ENCODE measurements at regions not wholly inside any gene's neighbourhood (a gene's known extent, or its start where the extent isn't known, plus 50 kb on each side); places are given as distances from the start of the nearest gene placed in this dataset.
A peak's percentile ranks its signal among the peaks of the same experiment; 100 is the strongest.
"Not testable (repeated sequence)": the region's sequence is repeated elsewhere in the genome, so short reads cannot be mapped to it uniquely, and the experiment has no call there.

- Mint-ChIP-seq H3K36me3 (ENCODE audit: insufficient read depth in 1 of 3, low read depth in 3 of 3) (peaks cover 2 to 18% (median 13%) of the 10 kb centered on the region in 3 experiments; a peak in 6 of 7 replicates), H3K4me3 (no peak overlapping the region), H3K9me3 (peaks cover 7 to 13% of the 10 kb centered on the region in 2 experiments; a peak in 3 of 5 replicates), H3K4me1 (peaks cover 3 to 5% of the 10 kb centered on the region in 2 experiments; a peak in 3 of 4 replicates), H3K27me3 (ENCODE audit: low read depth) (no peaks in the 10 kb centered on the region), H3K27ac (0 out of 7 replicates have a peak overlapping the region, but pooled peaks of 1 of the 3 experiments have one; percentile 2)
- no peak overlapping the region for H2BK20ac ChIP-seq (ENCODE audit: low read depth, low read length, poor library complexity, severe bottlenecking)
- no peak overlapping the region for H2BK120ac ChIP-seq (ENCODE audit: low read depth, low read length, poor library complexity, severe bottlenecking)
- H3K14ac ChIP-seq (ENCODE audit: insufficient read depth, low read length) = no peak overlapping the region
- no peak overlapping the region for H3K23ac ChIP-seq (ENCODE audit: insufficient read length, low read depth, low read length)
- H4K8ac ChIP-seq (replicated peaks; ENCODE audit: insufficient read length, low read depth, low read length) = no peak overlapping the region
- no peaks in the 10 kb centered on the region for H3K4me1 ChIP-seq (ENCODE audit: insufficient read depth, low read length)
- H2BK15ac ChIP-seq (ENCODE audit: low read depth, low read length) = no peak overlapping the region
- no peak overlapping the region for H2AFZ ChIP-seq (ENCODE audit: low read length)
- no peak overlapping the region for H3K4ac ChIP-seq (ENCODE audit: low read depth, low read length)
- no peaks in the 10 kb centered on the region for H3K9me3 ChIP-seq (ENCODE audit: control insufficient read depth, low read depth, low read length)
- no peak overlapping the region for H3K27ac ChIP-seq (ENCODE audit: insufficient read length, low read depth, low read length)
- no peaks in the 10 kb centered on the region for H3K27me3 ChIP-seq (ENCODE audit: insufficient read depth, low read length)
- H3K79me1 ChIP-seq (ENCODE audit: insufficient read depth, low read depth, low read length, poor library complexity, severe bottlenecking) = no peaks in the 10 kb centered on the region
- no peaks in the 10 kb centered on the region for H4K20me1 ChIP-seq (ENCODE audit: control insufficient read depth, insufficient read depth, insufficient read length)
- WGBS (ENCODE audit: extremely low coverage, insufficient read length, low lambda C conversion rate) = no CpG with 5 or more reads among the region's 2 CpGs
- H4K5ac ChIP-seq (ENCODE audit: insufficient read length, low read depth, low read length) = no peak overlapping the region
- no peak overlapping the region for H3K4me2 ChIP-seq (ENCODE audit: insufficient read depth, insufficient read length, low read length)
- H3T11ph ChIP-seq (ENCODE audit: low read length) = no peak overlapping the region
- no peak overlapping the region for H2AK5ac ChIP-seq (ENCODE audit: insufficient read length, low read length)
- no peak overlapping the region for H4K91ac ChIP-seq (ENCODE audit: insufficient read length, low read depth, low read length)
- DNase-seq = no peak
- H3K56ac ChIP-seq (ENCODE audit: insufficient read length, low read depth, low read length) = no peak overlapping the region
- H3K79me2 ChIP-seq (ENCODE audit: insufficient read depth, low read length) = no peaks in the 10 kb centered on the region
- H2BK12ac ChIP-seq (ENCODE audit: insufficient read length, low read depth, low read length) = no peak overlapping the region
- no peak overlapping the region for H3K9ac ChIP-seq (ENCODE audit: extremely low read depth, insufficient read length, low read length)
- H3K18ac ChIP-seq (ENCODE audit: insufficient read length, low read depth, low read length) = no peak overlapping the region
- no peaks in the 10 kb centered on the region for H3K23me2 ChIP-seq (ENCODE audit: insufficient read length, low read depth, low read length, poor library complexity, severe bottlenecking)
- H2BK5ac ChIP-seq (ENCODE audit: insufficient read length, low read length) = no peak overlapping the region
- TF ChIP-seq, protein P1, sequence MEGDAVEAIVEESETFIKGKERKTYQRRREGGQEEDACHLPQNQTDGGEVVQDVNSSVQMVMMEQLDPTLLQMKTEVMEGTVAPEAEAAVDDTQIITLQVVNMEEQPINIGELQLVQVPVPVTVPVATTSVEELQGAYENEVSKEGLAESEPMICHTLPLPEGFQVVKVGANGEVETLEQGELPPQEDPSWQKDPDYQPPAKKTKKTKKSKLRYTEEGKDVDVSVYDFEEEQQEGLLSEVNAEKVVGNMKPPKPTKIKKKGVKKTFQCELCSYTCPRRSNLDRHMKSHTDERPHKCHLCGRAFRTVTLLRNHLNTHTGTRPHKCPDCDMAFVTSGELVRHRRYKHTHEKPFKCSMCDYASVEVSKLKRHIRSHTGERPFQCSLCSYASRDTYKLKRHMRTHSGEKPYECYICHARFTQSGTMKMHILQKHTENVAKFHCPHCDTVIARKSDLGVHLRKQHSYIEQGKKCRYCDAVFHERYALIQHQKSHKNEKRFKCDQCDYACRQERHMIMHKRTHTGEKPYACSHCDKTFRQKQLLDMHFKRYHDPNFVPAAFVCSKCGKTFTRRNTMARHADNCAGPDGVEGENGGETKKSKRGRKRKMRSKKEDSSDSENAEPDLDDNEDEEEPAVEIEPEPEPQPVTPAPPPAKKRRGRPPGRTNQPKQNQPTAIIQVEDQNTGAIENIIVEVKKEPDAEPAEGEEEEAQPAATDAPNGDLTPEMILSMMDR (conservative IDR thresholded peaks at IDR 0.05) = no peak
Observed at GRCh38 chr3:110995461-110996231, 76.0 kb upstream of the NECTIN3 start.

- not testable (repeated sequence) for H2BK5ac ChIP-seq (ENCODE audit: insufficient read length, low read length); H2BK12ac ChIP-seq (ENCODE audit: insufficient read length, low read depth, low read length); H3T11ph ChIP-seq (ENCODE audit: low read length); H2BK15ac ChIP-seq (ENCODE audit: low read depth, low read length); H4K91ac ChIP-seq (ENCODE audit: insufficient read length, low read depth, low read length); H2AFZ ChIP-seq (ENCODE audit: low read length); DNase-seq; H4K5ac ChIP-seq (ENCODE audit: insufficient read length, low read depth, low read length); H4K20me1 ChIP-seq (ENCODE audit: control insufficient read depth, insufficient read depth, insufficient read length); H3K27ac Mint-ChIP-seq; H4K8ac ChIP-seq (replicated peaks; ENCODE audit: insufficient read length, low read depth, low read length); H3K18ac ChIP-seq (ENCODE audit: insufficient read length, low read depth, low read length); H2BK120ac ChIP-seq (ENCODE audit: low read depth, low read length, poor library complexity, severe bottlenecking); H3K23me2 ChIP-seq (ENCODE audit: insufficient read length, low read depth, low read length, poor library complexity, severe bottlenecking); H3K4me1 Mint-ChIP-seq; H3K27ac ChIP-seq (ENCODE audit: insufficient read length, low read depth, low read length); H3K79me2 ChIP-seq (ENCODE audit: insufficient read depth, low read length); H3K27me3 Mint-ChIP-seq (ENCODE audit: low read depth); H3K9ac ChIP-seq (ENCODE audit: extremely low read depth, insufficient read length, low read length); H3K9me3 ChIP-seq (ENCODE audit: control insufficient read depth, low read depth, low read length); H3K4me2 ChIP-seq (ENCODE audit: insufficient read depth, insufficient read length, low read length); H2BK20ac ChIP-seq (ENCODE audit: low read depth, low read length, poor library complexity, severe bottlenecking); H3K4me1 ChIP-seq (ENCODE audit: insufficient read depth, low read length); H3K4me3 Mint-ChIP-seq; H3K27me3 ChIP-seq (ENCODE audit: insufficient read depth, low read length); H2AK5ac ChIP-seq (ENCODE audit: insufficient read length, low read length); H3K56ac ChIP-seq (ENCODE audit: insufficient read length, low read depth, low read length); H3K23ac ChIP-seq (ENCODE audit: insufficient read length, low read depth, low read length); H3K14ac ChIP-seq (ENCODE audit: insufficient read depth, low read length); H3K4ac ChIP-seq (ENCODE audit: low read depth, low read length); H3K79me1 ChIP-seq (ENCODE audit: insufficient read depth, low read depth, low read length, poor library complexity, severe bottlenecking)
- Mint-ChIP-seq H3K36me3 (ENCODE audit: insufficient read depth in 1 of 3, low read depth in 3 of 3) (peaks cover 12 to 49% (median 27%) of the 10 kb centered on the region in 3 experiments), H3K9me3 (peaks cover 31 to 36% of the 10 kb centered on the region in 2 experiments; a peak in 4 of 5 replicates)
- WGBS (ENCODE audit: extremely low coverage, insufficient read length, low lambda C conversion rate) = no CpG with 5 or more reads among the region's 2 CpGs
Observed at GRCh38 chr3:110998766-110999165, 72.8 kb upstream of the NECTIN3 start.

Data from H9 (cell line).